Keratinocyte (primary cell): ENCODE measurements at regions not wholly inside any gene's neighbourhood (a gene's known extent, or its start where the extent isn't known, plus 50 kb on each side); places are given as distances from the start of the nearest gene placed in this dataset.

Source experiments
- CTCF ChIP-seq, 3 experiments: IDR thresholded peaks in 1 of 3; conservative IDR thresholded peaks in 1 of 3; optimal IDR thresholded peaks in 1 of 3; 2 replicates in 2 of 3; 3 replicates in 1 of 3; pipeline versions ENCODE3 to v1.5.1; 2011; ENCODE audit warnings: low read length in 3 of 3, mild to moderate bottlenecking in 3 of 3, moderate library complexity in 2 of 3, control low read depth in 1 of 3, inconsistent platforms in 1 of 3; ENCODE audit not compliant: insufficient read depth in 2 of 3; ENCODE audit errors: extremely low read depth in 1 of 3
- EZH2 ChIP-seq: IDR thresholded peaks from one replicate; pipeline ENCODE4 v1.6.1; 2012; ENCODE audit warnings: inconsistent platforms, mild to moderate bottlenecking, low read length, moderate library complexity

GRCh38 chr19:30666301-30666803, 294.2 kb downstream of the ZNF536 start:
- TF ChIP-seq CTCF (optimal IDR thresholded peaks at IDR 0.05 in 1 of 3, IDR thresholded peaks at IDR 0.05 in 1 of 3, conservative IDR thresholded peaks at IDR 0.05 in 1 of 3; ENCODE audit: extremely low read depth in 1 of 3, insufficient read depth in 2 of 3, low read length in 3 of 3) (peak; percentile 88 to 92 (median 89)), EZH2 (no peak)
